Testis (tissue), 2 donors: ENCODE measurements at regions not wholly inside any gene's neighbourhood (a gene's known extent, or its start where the extent isn't known, plus 50 kb on each side); places are given as distances from the start of the nearest gene placed in this dataset.

ENCODE experiments used
- POLR2A ChIP-seq: fragments of 450-650 bp; IDR thresholded peaks from one replicate; pipeline ENCODE4 v1.6.1; 2017; ENCODE audit warnings: antibody characterized with exemption, mild to moderate bottlenecking, moderate library complexity
- TF ChIP-seq, protein P1 (sequence below), 3 experiments: fragments of 450-650 bp in 2 of 3; fragments of 200-600 bp in 1 of 3; sonication (generic) in 1 of 3; IDR thresholded peaks; one replicate each; pipeline ENCODE4 v1.5.1; 2016 to 2019; ENCODE audit warnings: antibody characterized with exemption in 3 of 3, mild to moderate bottlenecking in 2 of 3, moderate library complexity in 1 of 3

DNA sequence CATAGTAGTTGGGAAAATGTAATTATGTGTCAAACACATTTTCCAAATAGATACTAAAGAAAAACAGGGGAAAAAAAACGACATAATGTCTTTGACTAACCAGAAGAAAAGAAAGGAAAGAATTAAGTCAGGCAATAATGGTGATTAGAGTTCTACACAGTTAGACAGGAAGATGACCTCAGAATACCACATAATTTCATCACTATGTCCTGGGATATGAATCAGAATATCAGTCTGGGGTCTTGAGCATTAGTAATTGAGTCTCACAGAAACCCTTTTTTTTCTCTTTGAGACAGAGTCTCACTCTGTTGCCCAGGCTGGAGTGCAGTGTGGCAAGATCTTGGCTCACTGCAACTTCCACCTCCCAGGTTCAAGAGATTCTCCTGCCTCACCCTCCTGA is 503.4 kb downstream of the SLITRK1 start:
- TF ChIP-seq, protein P1, sequence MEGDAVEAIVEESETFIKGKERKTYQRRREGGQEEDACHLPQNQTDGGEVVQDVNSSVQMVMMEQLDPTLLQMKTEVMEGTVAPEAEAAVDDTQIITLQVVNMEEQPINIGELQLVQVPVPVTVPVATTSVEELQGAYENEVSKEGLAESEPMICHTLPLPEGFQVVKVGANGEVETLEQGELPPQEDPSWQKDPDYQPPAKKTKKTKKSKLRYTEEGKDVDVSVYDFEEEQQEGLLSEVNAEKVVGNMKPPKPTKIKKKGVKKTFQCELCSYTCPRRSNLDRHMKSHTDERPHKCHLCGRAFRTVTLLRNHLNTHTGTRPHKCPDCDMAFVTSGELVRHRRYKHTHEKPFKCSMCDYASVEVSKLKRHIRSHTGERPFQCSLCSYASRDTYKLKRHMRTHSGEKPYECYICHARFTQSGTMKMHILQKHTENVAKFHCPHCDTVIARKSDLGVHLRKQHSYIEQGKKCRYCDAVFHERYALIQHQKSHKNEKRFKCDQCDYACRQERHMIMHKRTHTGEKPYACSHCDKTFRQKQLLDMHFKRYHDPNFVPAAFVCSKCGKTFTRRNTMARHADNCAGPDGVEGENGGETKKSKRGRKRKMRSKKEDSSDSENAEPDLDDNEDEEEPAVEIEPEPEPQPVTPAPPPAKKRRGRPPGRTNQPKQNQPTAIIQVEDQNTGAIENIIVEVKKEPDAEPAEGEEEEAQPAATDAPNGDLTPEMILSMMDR (IDR thresholded peaks at IDR 0.05) = no peak
- no peak for TF ChIP-seq POLR2A
